Adipocyte (in vitro differentiated cells): ENCODE measurements at regions not wholly inside any gene's neighbourhood (a gene's known extent, or its start where the extent isn't known, plus 50 kb on each side); places are given as distances from the start of the nearest gene placed in this dataset.

ENCODE experiments used
- DNase-seq: peaks from one replicate; pipeline ENCODE4 v3.0.0-alpha.2; 2015; ENCODE audit warnings: low read depth
- H3K27me3 ChIP-seq: replicated peaks from 2 replicates; pipeline ENCODE4 v1.7.0; 2013; ENCODE audit warnings: mild to moderate bottlenecking, low read length, moderate library complexity; ENCODE audit not compliant: control insufficient read depth, insufficient read depth
- H3K36me3 ChIP-seq: 2 replicates; pipeline ENCODE4 v1.7.0; 2013; ENCODE audit warnings: low read length, mild to moderate bottlenecking, moderate library complexity; ENCODE audit not compliant: control insufficient read depth, insufficient read depth, severe bottlenecking
- H3K4me1 ChIP-seq: 2 replicates; pipeline ENCODE4 v1.7.0; 2013; ENCODE audit warnings: mild to moderate bottlenecking, low read length, moderate library complexity; ENCODE audit not compliant: control insufficient read depth, insufficient read depth
- H3K4me3 ChIP-seq: 2 replicates; pipeline ENCODE4 v1.7.0; 2013; ENCODE audit warnings: mild to moderate bottlenecking, low read length, moderate library complexity
- H3K9ac ChIP-seq: 2 replicates; pipeline ENCODE4 v1.7.0; 2013; ENCODE audit warnings: mild to moderate bottlenecking, low read length, moderate library complexity
- H3K9me3 ChIP-seq: 2 replicates; pipeline ENCODE4 v1.7.0; 2013; ENCODE audit warnings: mild to moderate bottlenecking, low read length, moderate library complexity; ENCODE audit not compliant: control insufficient read depth

- no peak overlapping the region for H3K4me3 ChIP-seq
- no peak for DNase-seq
- no peak overlapping the region for H3K9ac ChIP-seq
- H3K4me1 ChIP-seq: peaks cover 14% of the 10 kb centered on the region
- H3K27me3 ChIP-seq: no peaks in the 10 kb centered on the region
- no peaks in the 10 kb centered on the region for H3K9me3 ChIP-seq
- no peaks in the 10 kb centered on the region for H3K36me3 ChIP-seq
Measured at GRCh38 chr5:54848581-54848980, 136.8 kb downstream of the ESM1 start.

- no peaks in the 10 kb centered on the region for H3K9me3 ChIP-seq
- no peaks in the 10 kb centered on the region for H3K36me3 ChIP-seq
- DNase-seq: no peak
- no peaks in the 10 kb centered on the region for H3K27me3 ChIP-seq
- peaks cover 14% of the 10 kb centered on the region for H3K4me1 ChIP-seq
- H3K4me3 ChIP-seq: no peak overlapping the region
- H3K9ac ChIP-seq: peak overlapping the region; percentile 73
Measured at GRCh38 chr5:54845567-54845941, 139.8 kb downstream of the ESM1 start.

- H3K27me3 ChIP-seq: no peaks in the 10 kb centered on the region
- peak overlapping the region; percentile 73 for H3K9ac ChIP-seq
- H3K4me1 ChIP-seq: peaks cover 14% of the 10 kb centered on the region
- H3K4me3 ChIP-seq: peak overlapping the region; percentile 47
- DNase-seq: peak; percentile 93
- no peaks in the 10 kb centered on the region for H3K36me3 ChIP-seq
- H3K9me3 ChIP-seq: no peaks in the 10 kb centered on the region
Measured at GRCh38 chr5:54844905-54845566, 140.4 kb downstream of the ESM1 start.

- no peaks in the 10 kb centered on the region for H3K36me3 ChIP-seq
- no peaks in the 10 kb centered on the region for H3K9me3 ChIP-seq
- no peak overlapping the region for H3K4me3 ChIP-seq
- DNase-seq: no peak
- peaks cover 14% of the 10 kb centered on the region for H3K4me1 ChIP-seq
- H3K27me3 ChIP-seq: no peaks in the 10 kb centered on the region
- peak overlapping the region; percentile 73 for H3K9ac ChIP-seq
Measured at GRCh38 chr5:54844266-54844665, 141.1 kb downstream of the ESM1 start.

DNA sequence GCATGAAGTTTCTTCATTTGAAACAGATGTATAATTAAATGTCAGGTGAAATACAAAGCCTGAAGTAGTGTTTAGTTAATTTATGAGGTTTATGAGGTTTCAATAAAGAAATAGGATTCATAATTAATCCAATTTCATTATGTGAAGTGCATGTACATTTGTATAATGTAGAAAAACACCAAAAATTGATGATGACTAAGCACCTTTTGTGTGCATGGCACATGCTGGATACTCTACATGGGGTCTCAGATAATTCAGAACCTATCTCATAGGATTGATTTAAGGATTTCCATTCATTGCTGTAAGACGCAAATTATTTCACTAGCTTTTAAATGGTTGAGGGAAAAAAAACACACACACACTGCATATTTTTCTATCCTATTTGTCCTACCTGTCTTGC, 143.9 kb downstream of the ESM1 start:
- Histone ChIP-seq H3K9ac (no peak overlapping the region), H3K4me3 (no peak overlapping the region), H3K27me3 (no peaks in the 10 kb centered on the region), H3K9me3 (no peaks in the 10 kb centered on the region), H3K4me1 (peaks cover 14% of the 10 kb centered on the region), H3K36me3 (no peaks in the 10 kb centered on the region)
- DNase-seq: no peak

- no peaks in the 10 kb centered on the region for H3K4me1 ChIP-seq
Measured at GRCh38 chr5:54838843-54839242, 146.6 kb downstream of the ESM1 start.

DNA sequence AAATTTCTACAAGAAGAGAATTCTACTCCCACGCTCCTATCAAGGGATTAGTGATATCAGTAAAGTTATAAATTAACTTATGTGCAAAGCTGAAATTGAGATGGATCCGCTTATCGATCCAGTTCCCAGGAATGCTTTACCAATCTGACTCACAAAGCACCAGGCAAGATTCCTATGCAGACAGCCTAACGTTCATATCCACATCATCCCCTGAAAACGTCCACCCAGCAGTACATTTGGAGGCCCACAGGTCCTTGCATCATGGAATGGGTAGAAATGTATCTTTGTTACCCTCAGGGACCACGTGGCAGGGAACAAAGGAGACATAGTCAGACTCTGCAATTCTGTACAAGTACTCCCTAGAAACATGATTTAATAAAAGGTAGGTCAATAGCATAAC, 147.4 kb downstream of the ESM1 start:
- H3K27me3 ChIP-seq: no peaks in the 10 kb centered on the region
- no peak for DNase-seq
- no peak overlapping the region for H3K9ac ChIP-seq
- no peaks in the 10 kb centered on the region for H3K9me3 ChIP-seq
- no peaks in the 10 kb centered on the region for H3K36me3 ChIP-seq
- H3K4me1 ChIP-seq: no peaks in the 10 kb centered on the region
- H3K4me3 ChIP-seq: no peak overlapping the region

More at GRCh38 chr5:54838843-54839242, 146.6 kb downstream of the ESM1 start:
- Histone ChIP-seq H3K9me3 (no peaks in the 10 kb centered on the region), H3K36me3 (no peaks in the 10 kb centered on the region), H3K4me3 (no peak overlapping the region), H3K9ac (no peak overlapping the region), H3K27me3 (no peaks in the 10 kb centered on the region)
- DNase-seq: no peak

- Histone ChIP-seq H3K27me3 (no peaks in the 10 kb centered on the region), H3K4me1 (peaks cover 3% of the 10 kb centered on the region), H3K4me3 (no peak overlapping the region), H3K36me3 (no peaks in the 10 kb centered on the region), H3K9ac (no peak overlapping the region), H3K9me3 (no peaks in the 10 kb centered on the region)
- peak; percentile 77 for DNase-seq
Measured at GRCh38 chr5:54837093-54837492, 148.3 kb downstream of the ESM1 start.

GRCh38 chr5:54835647-54836046, 149.7 kb downstream of the ESM1 start:
- H3K4me3 ChIP-seq: no peak overlapping the region
- peak; percentile 73 for DNase-seq
- no peaks in the 10 kb centered on the region for H3K27me3 ChIP-seq
- no peak overlapping the region for H3K9ac ChIP-seq
- no peaks in the 10 kb centered on the region for H3K9me3 ChIP-seq
- H3K36me3 ChIP-seq: no peaks in the 10 kb centered on the region
- peaks cover 10% of the 10 kb centered on the region for H3K4me1 ChIP-seq

GRCh38 chr5:54834121-54834842, 151.1 kb downstream of the ESM1 start:
- no peaks in the 10 kb centered on the region for H3K27me3 ChIP-seq
- DNase-seq: no peak
- H3K36me3 ChIP-seq: no peaks in the 10 kb centered on the region
- H3K9ac ChIP-seq: no peak overlapping the region
- no peaks in the 10 kb centered on the region for H3K9me3 ChIP-seq
- no peak overlapping the region for H3K4me3 ChIP-seq
- H3K4me1 ChIP-seq: peaks cover 10% of the 10 kb centered on the region

GRCh38 chr5:54833590-54833989, 151.8 kb downstream of the ESM1 start:
- Histone ChIP-seq H3K9me3 (no peaks in the 10 kb centered on the region), H3K4me1 (peaks cover 10% of the 10 kb centered on the region), H3K27me3 (no peaks in the 10 kb centered on the region), H3K9ac (no peak overlapping the region), H3K36me3 (no peaks in the 10 kb centered on the region), H3K4me3 (no peak overlapping the region)
- no peak for DNase-seq
